CD14-positive monocyte (primary cell): ENCODE measurements at regions not wholly inside any gene's neighbourhood (a gene's known extent, or its start where the extent isn't known, plus 50 kb on each side); places are given as distances from the start of the nearest gene placed in this dataset.

Source experiments
- DNase-seq, 3 donors: peaks; one replicate each; pipeline ENCODE4 v3.0.0-alpha.2; 2011 to 2022
- H2AFZ ChIP-seq: 2 replicates; pipeline ENCODE4 v1.6.0; 2012; ENCODE audit warnings: mild to moderate bottlenecking, low read depth, low read length, inconsistent platforms; ENCODE audit not compliant: insufficient read depth, poor library complexity, severe bottlenecking
- H3K27ac ChIP-seq, 2 donors: 1 replicate in 1 of 2; 2 replicates in 1 of 2; pipeline ENCODE4 v1.5.1; 2012 to 2013; ENCODE audit warnings: low read length in 2 of 2, control low read depth in 1 of 2, inconsistent platforms in 1 of 2, low read depth in 1 of 2, mild to moderate bottlenecking in 1 of 2
- H3K27me3 ChIP-seq, 2 donors: one replicate each; pipeline versions ENCODE4 v1.6.0 to v1.6.1; 2011 to 2013; ENCODE audit warnings: low read length in 2 of 2; ENCODE audit not compliant: control insufficient read depth in 2 of 2, insufficient read depth in 2 of 2
- H3K36me3 ChIP-seq, 2 donors: replicated peaks in 1 of 2; 1 replicate in 1 of 2; 2 replicates in 1 of 2; pipeline versions ENCODE4 v1.5.1 to v1.6.1; 2012 to 2013; ENCODE audit warnings: low read length in 2 of 2, control low read depth in 1 of 2, inconsistent platforms in 1 of 2, mild to moderate bottlenecking in 1 of 2; ENCODE audit not compliant: insufficient read depth in 2 of 2, control insufficient read depth in 1 of 2
- H3K4me1 ChIP-seq, 2 donors: 1 replicate in 1 of 2; 2 replicates in 1 of 2; pipeline versions ENCODE4 v1.5.1 to v1.6.1; 2012 to 2013; ENCODE audit warnings: low read length in 2 of 2, control low read depth in 1 of 2, inconsistent platforms in 1 of 2, mild to moderate bottlenecking in 1 of 2, moderate library complexity in 1 of 2; ENCODE audit not compliant: insufficient read depth in 2 of 2, control insufficient read depth in 1 of 2
- H3K4me2 ChIP-seq: replicated peaks from 2 replicates; pipeline ENCODE3; 2012; ENCODE audit warnings: low read length, moderate library complexity, mild to moderate bottlenecking; ENCODE audit not compliant: poor library complexity, severe bottlenecking; ENCODE audit errors: extremely low read depth
- H3K4me3 ChIP-seq, 3 experiments: fragments of 200-600 bp in 1 of 3; sonication (generic) in 1 of 3; replicated peaks in 1 of 3; 1 replicate in 2 of 3; 2 replicates in 1 of 3; pipeline ENCODE4 v1.5.1; 2011 to 2013; ENCODE audit warnings: low read length in 3 of 3, mild to moderate bottlenecking in 3 of 3, control low read depth in 2 of 3, low read depth in 2 of 3, inconsistent platforms in 1 of 3, moderate library complexity in 1 of 3
- H3K79me2 ChIP-seq: 2 replicates; pipeline ENCODE4 v1.6.0; 2012; ENCODE audit warnings: mild to moderate bottlenecking, control low read depth, inconsistent platforms, low read length, moderate library complexity; ENCODE audit not compliant: insufficient read depth
- H3K9ac ChIP-seq: 2 replicates; pipeline ENCODE4 v1.6.0; 2017; ENCODE audit warnings: low read length, mild to moderate bottlenecking; ENCODE audit not compliant: insufficient read depth, poor library complexity, severe bottlenecking
- H3K9me3 ChIP-seq, 2 donors: replicated peaks in 1 of 2; 1 replicate in 1 of 2; 2 replicates in 1 of 2; pipeline versions ENCODE4 v1.5.1 to v1.6.1; 2012 to 2013; ENCODE audit warnings: low read length in 2 of 2, control low read depth in 1 of 2; ENCODE audit not compliant: control insufficient read depth in 1 of 2, insufficient read depth in 1 of 2
- H4K20me1 ChIP-seq: 2 replicates; pipeline ENCODE4 v1.6.0; 2012; ENCODE audit warnings: mild to moderate bottlenecking, low read length, control low read depth, moderate library complexity; ENCODE audit not compliant: insufficient read depth
- H3K27ac Mint-ChIP-seq, 7 donors: one replicate each; pipeline ENCODE4 v1.8.0; 2020; ENCODE audit warnings: mild to moderate bottlenecking in 7 of 7, mixed read lengths in 7 of 7, moderate library complexity in 6 of 7, inconsistent platforms in 2 of 7
- H3K27me3 Mint-ChIP-seq, 3 donors: one replicate each; pipeline ENCODE4 v1.8.0; 2021 to 2022; ENCODE audit warnings: low read depth in 3 of 3, mild to moderate bottlenecking in 3 of 3, mixed read lengths in 3 of 3, moderate library complexity in 3 of 3, inconsistent platforms in 1 of 3
- H3K36me3 Mint-ChIP-seq, 2 donors: one replicate each; pipeline ENCODE4 v1.8.0; 2020; ENCODE audit warnings: mixed read lengths in 2 of 2, inconsistent platforms in 1 of 2, mild to moderate bottlenecking in 1 of 2
- H3K4me1 Mint-ChIP-seq: one replicate; pipeline ENCODE4 v1.8.0; 2020; ENCODE audit warnings: mild to moderate bottlenecking, mixed read lengths
- H3K4me3 Mint-ChIP-seq, 2 donors: one replicate each; pipeline ENCODE4 v1.8.0; 2020; ENCODE audit warnings: mild to moderate bottlenecking in 2 of 2, mixed read lengths in 2 of 2, moderate library complexity in 1 of 2
- H3K9me3 Mint-ChIP-seq, 7 donors: one replicate each; pipeline ENCODE4 v1.8.0; 2020 to 2022; ENCODE audit warnings: mixed read lengths in 7 of 7, mild to moderate bottlenecking in 6 of 7, moderate library complexity in 6 of 7, inconsistent platforms in 2 of 7
- WGBS: methylation state at CpG from one replicate; pipeline ENCODE4 v1.1.5; 2013; ENCODE audit warnings: missing lambda C conversion rate; ENCODE audit not compliant: insufficient coverage; 5-methylcytosine and 5-hydroxymethylcytosine counted together
- intact Hi-C, 2 donors: fragments of 100-400 bp; cut with micrococcal nuclease; formaldehyde crosslinking; loops; one replicate each; pipeline versions ENCODE4 v1.15.0 to v1.15.1; 2023
- TF ChIP-seq, protein P1 (sequence below): fragments of 200-600 bp; IDR thresholded peaks from one replicate; pipeline ENCODE4 v1.8.0; 2022; ENCODE audit warnings: antibody characterized with exemption, mild to moderate bottlenecking

GRCh38 chrX:115939070-115939469 lies 231.5 kb upstream of the AGTR2 start:
- Mint-ChIP-seq H3K27me3 (peaks cover 0 to 30% (median 0%) of the 10 kb centered on the region in 3 donors), H3K27ac (peak overlapping the region in 2 of 7 donors; percentile 66 to 80), H3K36me3 (peaks cover 0 to 5% of the 10 kb centered on the region in 2 donors), H3K4me1 (peaks cover 10% of the 10 kb centered on the region), H3K9me3 (peaks cover 0 to 23% (median 5%) of the 10 kb centered on the region in 7 donors), H3K4me3 (no peak overlapping the region)
- H3K9me3 ChIP-seq: no peaks in the 10 kb centered on the region
- peak overlapping the region; percentile 2 for H3K4me2 ChIP-seq
- no peak overlapping the region for H3K4me3 ChIP-seq
- H3K27me3 ChIP-seq: peaks cover 0 to 4% of the 10 kb centered on the region in 2 donors
- H3K9ac ChIP-seq: no peak overlapping the region
- no peaks in the 10 kb centered on the region for H3K36me3 ChIP-seq
- intact Hi-C loops: no loop called here
- no peak overlapping the region for H3K27ac ChIP-seq
- H3K79me2 ChIP-seq: no peaks in the 10 kb centered on the region
- TF ChIP-seq, protein P1, sequence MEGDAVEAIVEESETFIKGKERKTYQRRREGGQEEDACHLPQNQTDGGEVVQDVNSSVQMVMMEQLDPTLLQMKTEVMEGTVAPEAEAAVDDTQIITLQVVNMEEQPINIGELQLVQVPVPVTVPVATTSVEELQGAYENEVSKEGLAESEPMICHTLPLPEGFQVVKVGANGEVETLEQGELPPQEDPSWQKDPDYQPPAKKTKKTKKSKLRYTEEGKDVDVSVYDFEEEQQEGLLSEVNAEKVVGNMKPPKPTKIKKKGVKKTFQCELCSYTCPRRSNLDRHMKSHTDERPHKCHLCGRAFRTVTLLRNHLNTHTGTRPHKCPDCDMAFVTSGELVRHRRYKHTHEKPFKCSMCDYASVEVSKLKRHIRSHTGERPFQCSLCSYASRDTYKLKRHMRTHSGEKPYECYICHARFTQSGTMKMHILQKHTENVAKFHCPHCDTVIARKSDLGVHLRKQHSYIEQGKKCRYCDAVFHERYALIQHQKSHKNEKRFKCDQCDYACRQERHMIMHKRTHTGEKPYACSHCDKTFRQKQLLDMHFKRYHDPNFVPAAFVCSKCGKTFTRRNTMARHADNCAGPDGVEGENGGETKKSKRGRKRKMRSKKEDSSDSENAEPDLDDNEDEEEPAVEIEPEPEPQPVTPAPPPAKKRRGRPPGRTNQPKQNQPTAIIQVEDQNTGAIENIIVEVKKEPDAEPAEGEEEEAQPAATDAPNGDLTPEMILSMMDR: no peak
- WGBS: no CpG with 5 or more reads among the region's 2 CpGs
- H4K20me1 ChIP-seq: no peaks in the 10 kb centered on the region
- H2AFZ ChIP-seq: no peak overlapping the region
- DNase-seq: peak; percentile 6 to 15 (median 14)
- H3K4me1 ChIP-seq: peaks cover 15 to 24% of the 10 kb centered on the region in 2 donors

- peak overlapping the region in 1 of 7 donors; percentile 8 for H3K27ac Mint-ChIP-seq
- no CpG with 5 or more reads among the region's 2 CpGs for WGBS
- no peak overlapping the region for H3K4me2 ChIP-seq
These were observed 230.8 kb upstream of the AGTR2 start for GRCh38 chrX:115939636-115940160.

More at GRCh38 chrX:115939636-115940160, 230.8 kb upstream of the AGTR2 start:
- peaks cover 15 to 24% of the 10 kb centered on the region in 2 donors for H3K4me1 ChIP-seq
- TF ChIP-seq, protein P1: no peak
- intact Hi-C loops: no loop called here
- Mint-ChIP-seq H3K9me3 (peaks cover 0 to 19% (median 6%) of the 10 kb centered on the region in 7 donors), H3K36me3 (peaks cover 0 to 5% of the 10 kb centered on the region in 2 donors), H3K4me3 (no peak overlapping the region), H3K4me1 (peaks cover 10% of the 10 kb centered on the region), H3K27me3 (peaks cover 0 to 29% (median 0%) of the 10 kb centered on the region in 3 donors)
- no peaks in the 10 kb centered on the region for H3K79me2 ChIP-seq
- no peak overlapping the region for H3K9ac ChIP-seq
- peaks cover 0 to 4% of the 10 kb centered on the region in 2 donors for H3K27me3 ChIP-seq
- no peaks in the 10 kb centered on the region for H3K36me3 ChIP-seq
- H2AFZ ChIP-seq: no peak overlapping the region
- H4K20me1 ChIP-seq: no peaks in the 10 kb centered on the region
- no peak overlapping the region for H3K27ac ChIP-seq
- DNase-seq: no peak
- H3K4me3 ChIP-seq: no peak overlapping the region
- no peaks in the 10 kb centered on the region for H3K9me3 ChIP-seq
